Neuronal stem cell (in vitro differentiated cells): ENCODE measurements at regions not wholly inside any gene's neighbourhood (a gene's known extent, or its start where the extent isn't known, plus 50 kb on each side); places are given as distances from the start of the nearest gene placed in this dataset.

Experiments used
- DNase-seq: peaks from one replicate; pipeline ENCODE4 v3.0.0-alpha.2; 2013; ENCODE audit warnings: low spot score
- H2AFZ ChIP-seq: one replicate; pipeline ENCODE4 v1.6.1; 2013; ENCODE audit warnings: mild to moderate bottlenecking, low read length, inconsistent platforms
- H2AK5ac ChIP-seq: 2 replicates; pipeline ENCODE4 v1.6.1; 2013; ENCODE audit warnings: low read depth, mild to moderate bottlenecking, inconsistent platforms, low read length, moderate library complexity, mixed read lengths
- H2BK120ac ChIP-seq: 2 replicates; pipeline ENCODE4 v1.6.1; 2013; ENCODE audit warnings: low read depth, mild to moderate bottlenecking, inconsistent platforms, low read length, moderate library complexity, mixed read lengths
- H2BK12ac ChIP-seq: one replicate; pipeline ENCODE4 v1.6.1; 2013; ENCODE audit warnings: low read length, inconsistent platforms
- H2BK15ac ChIP-seq: 2 replicates; pipeline ENCODE4 v1.6.1; 2013; ENCODE audit warnings: mild to moderate bottlenecking, low read length, inconsistent platforms, mixed read lengths
- H2BK5ac ChIP-seq: one replicate; pipeline ENCODE4 v1.6.1; 2013; ENCODE audit warnings: inconsistent platforms, mild to moderate bottlenecking, low read length, moderate library complexity
- H3K14ac ChIP-seq: one replicate; pipeline ENCODE4 v1.6.1; 2013; ENCODE audit warnings: low read length, inconsistent platforms
- H3K18ac ChIP-seq: 2 replicates; pipeline ENCODE4 v1.6.1; 2013; ENCODE audit warnings: low read length, inconsistent platforms
- H3K23ac ChIP-seq: 2 replicates; pipeline ENCODE4 v1.6.1; 2013; ENCODE audit warnings: low read depth, mild to moderate bottlenecking, mixed read lengths, low read length, inconsistent platforms; ENCODE audit not compliant: poor library complexity
- H3K27ac ChIP-seq: replicated peaks from 3 replicates; pipeline ENCODE4 v1.5.1; 2013; ENCODE audit warnings: low read length, inconsistent platforms
- H3K27me3 ChIP-seq, 3 experiments: 2 replicates each; pipeline ENCODE4 v1.6.1; 2013; ENCODE audit warnings: low read length in 3 of 3, mild to moderate bottlenecking in 2 of 3, inconsistent platforms in 1 of 3, low read depth in 1 of 3, mixed read lengths in 1 of 3, moderate library complexity in 1 of 3; ENCODE audit not compliant: control insufficient read depth in 3 of 3, insufficient read depth in 3 of 3
- H3K36me3 ChIP-seq, 2 donors: replicated peaks in 1 of 2; 2 replicates each; pipeline ENCODE4 v1.6.1; 2013; ENCODE audit warnings: low read length in 2 of 2; ENCODE audit not compliant: control insufficient read depth in 2 of 2, insufficient read depth in 2 of 2
- H3K4ac ChIP-seq: 2 replicates; pipeline ENCODE4 v1.6.1; 2013; ENCODE audit warnings: inconsistent platforms, mild to moderate bottlenecking, low read length, moderate library complexity
- H3K4me1 ChIP-seq, 2 donors: 1 replicate in 1 of 2; 2 replicates in 1 of 2; pipeline ENCODE4 v1.6.1; 2013; ENCODE audit warnings: low read length in 2 of 2, low read depth in 1 of 2; ENCODE audit not compliant: control insufficient read depth in 2 of 2, insufficient read depth in 1 of 2
- H3K4me2 ChIP-seq: one replicate; pipeline ENCODE4 v1.6.1; 2013; ENCODE audit warnings: mild to moderate bottlenecking, low read length, inconsistent platforms; ENCODE audit not compliant: insufficient read depth, poor library complexity, severe bottlenecking
- H3K4me3 ChIP-seq, 2 donors: 2 replicates each; pipeline ENCODE4 v1.5.1; 2013; ENCODE audit warnings: low read length in 2 of 2, mild to moderate bottlenecking in 2 of 2, inconsistent platforms in 1 of 2, moderate library complexity in 1 of 2
- H3K79me1 ChIP-seq: one replicate; pipeline ENCODE4 v1.6.1; 2013; ENCODE audit warnings: low read depth, mild to moderate bottlenecking, inconsistent platforms, low read length, moderate library complexity
- H3K9ac ChIP-seq: one replicate; pipeline ENCODE4 v1.6.1; 2013; ENCODE audit warnings: mild to moderate bottlenecking, low read depth, low read length, inconsistent platforms; ENCODE audit not compliant: poor library complexity
- H3K9me3 ChIP-seq, 2 donors: replicated peaks in 1 of 2; 2 replicates each; pipeline versions ENCODE3 to v1.6.1; 2013; ENCODE audit warnings: low read length in 2 of 2, mild to moderate bottlenecking in 2 of 2, inconsistent platforms in 1 of 2, low read depth in 1 of 2, mixed read lengths in 1 of 2, moderate library complexity in 1 of 2; ENCODE audit not compliant: control insufficient read depth in 2 of 2, insufficient read depth in 1 of 2
- H4K8ac ChIP-seq: one replicate; pipeline ENCODE4 v1.6.1; 2013; ENCODE audit warnings: low read depth, mild to moderate bottlenecking, inconsistent platforms, low read length, moderate library complexity
- H4K91ac ChIP-seq: one replicate; pipeline ENCODE4 v1.6.1; 2013; ENCODE audit warnings: low read length, low read depth, mild to moderate bottlenecking, inconsistent platforms; ENCODE audit not compliant: poor library complexity
- WGBS, 2 donors: extraction: QIAGEN DNeasy Blood & Tissue Kit; methylation state at CpG; one replicate each; pipeline ENCODE4 v1.1.7; 2013; ENCODE audit warnings: missing lambda C conversion rate in 2 of 2, mixed read lengths in 1 of 2; ENCODE audit not compliant: insufficient read length in 2 of 2, insufficient replicate concordance in 1 of 2; ENCODE audit errors: extremely low coverage in 2 of 2; 5-methylcytosine and 5-hydroxymethylcytosine counted together

DNA sequence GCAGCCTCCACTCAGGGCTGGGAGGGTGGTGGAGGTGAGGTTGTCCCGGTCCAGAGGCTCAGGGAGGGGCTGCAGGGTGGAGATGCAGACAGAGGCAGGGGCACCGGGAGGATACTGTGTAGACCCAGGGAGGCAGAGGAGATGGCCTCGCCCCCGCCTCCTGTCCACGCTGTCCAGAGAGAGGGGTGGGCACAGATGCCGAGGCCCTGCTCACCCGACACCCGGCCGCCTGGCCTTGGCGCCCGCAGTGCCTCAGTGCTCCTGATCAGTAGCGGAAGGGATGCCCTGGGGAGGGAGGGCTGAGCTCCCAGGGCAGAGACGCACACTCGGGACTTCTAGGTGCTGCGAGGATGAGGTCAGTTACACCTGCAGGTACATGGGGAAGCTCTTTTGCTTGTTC lies 102.7 kb upstream of the TTC34 start:
- Histone ChIP-seq H3K36me3 (no peaks in the 10 kb centered on the region), H2BK12ac (peak overlapping the region; percentile 98), H2AK5ac (peak overlapping the region; percentile 43), H3K79me1 (peaks cover 4% of the 10 kb centered on the region), H3K9me3 (peaks cover 0 to 2% of the 10 kb centered on the region in 2 donors), H3K27ac (no peak overlapping the region), H2BK15ac (no peak overlapping the region), H4K8ac (no peak overlapping the region), H3K9ac (peak overlapping the region; percentile 21), H3K27me3 (peaks cover 0 to 86% (median 0%) of the 10 kb centered on the region in 3 experiments), H3K14ac (peak overlapping the region; percentile 90), H3K4me2 (no peak overlapping the region), H2BK5ac (peak overlapping the region; percentile 53), H2AFZ (no peak overlapping the region), H3K4me1 (no peaks in the 10 kb centered on the region), H3K23ac (peak overlapping the region; percentile 95), H2BK120ac (no peak overlapping the region), H3K4me3 (no peak overlapping the region), H3K4ac (no peak overlapping the region), H3K18ac (peak overlapping the region; percentile 52), H4K91ac (no peak overlapping the region)
- DNase-seq = no peak
- no CpG with 5 or more reads among the region's 15 CpGs for WGBS, 2 donors

DNA sequence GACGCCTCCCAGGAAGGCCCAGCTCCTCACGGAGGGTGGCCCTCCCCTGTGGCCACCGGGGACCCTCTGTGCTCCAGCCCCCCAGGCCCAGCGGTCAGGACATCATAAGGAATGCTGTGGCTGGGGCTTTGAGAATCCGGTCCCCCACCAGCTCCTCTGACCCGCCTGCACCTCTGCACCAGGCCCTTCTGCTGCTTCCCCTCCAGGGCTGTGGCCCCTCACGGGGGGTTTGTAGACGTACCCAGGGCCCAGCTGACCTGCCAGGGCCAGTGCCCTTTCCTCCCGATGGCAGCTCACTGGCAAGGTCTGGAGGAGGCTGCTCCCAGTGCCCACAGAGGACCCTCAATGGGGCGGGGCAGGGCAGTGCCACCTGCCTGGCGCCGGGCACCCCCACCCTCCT lies 103.9 kb upstream of the TTC34 start:
- H2BK5ac ChIP-seq = no peak overlapping the region
- no peaks in the 10 kb centered on the region for H3K4me1 ChIP-seq
- H3K23ac ChIP-seq = no peak overlapping the region
- no peak overlapping the region for H2BK12ac ChIP-seq
- peak overlapping the region; percentile 97 for H2AK5ac ChIP-seq
- DNase-seq = no peak
- H4K8ac ChIP-seq = no peak overlapping the region
- peaks cover 8% of the 10 kb centered on the region for H3K79me1 ChIP-seq
- no peak overlapping the region for H3K9ac ChIP-seq
- H3K36me3 ChIP-seq = no peaks in the 10 kb centered on the region
- no peak overlapping the region for H3K27ac ChIP-seq
- no CpG with 5 or more reads among the region's 12 CpGs for WGBS, 2 donors
- peak overlapping the region; percentile 38 for H3K14ac ChIP-seq
- peak overlapping the region; percentile 83 for H3K18ac ChIP-seq
- no peak overlapping the region for H3K4me3 ChIP-seq
- H3K4me2 ChIP-seq = no peak overlapping the region
- H3K4ac ChIP-seq = no peak overlapping the region
- peaks cover 0 to 81% (median 0%) of the 10 kb centered on the region in 3 experiments for H3K27me3 ChIP-seq
- no peak overlapping the region for H4K91ac ChIP-seq
- no peak overlapping the region for H2AFZ ChIP-seq
- H2BK120ac ChIP-seq = no peak overlapping the region
- no peaks in the 10 kb centered on the region for H3K9me3 ChIP-seq
- H2BK15ac ChIP-seq = peak overlapping the region; percentile 15

DNA sequence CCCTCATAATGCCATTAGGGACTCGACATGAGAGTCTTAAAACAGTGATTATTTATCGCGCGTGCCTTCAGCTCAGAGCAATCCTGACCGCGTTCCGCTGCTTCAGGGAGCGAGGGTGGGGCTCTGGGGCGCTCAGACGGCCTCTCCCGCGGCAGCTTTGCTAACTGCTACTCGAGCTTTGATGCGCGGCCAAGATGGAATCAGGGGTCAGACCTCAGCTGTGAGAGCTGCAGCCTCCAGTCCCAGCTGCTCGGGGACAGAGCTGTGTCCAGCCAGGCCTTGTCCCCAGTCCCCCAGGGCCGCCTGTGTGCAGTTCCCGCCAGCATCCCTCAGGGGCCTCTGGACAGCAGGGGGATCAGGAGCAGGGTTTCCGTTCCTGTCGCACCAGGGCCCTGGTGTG lies 104.6 kb upstream of the TTC34 start:
- no peak overlapping the region for H3K4ac ChIP-seq
- H3K4me3 ChIP-seq = no peak overlapping the region
- H3K9me3 ChIP-seq = no peaks in the 10 kb centered on the region
- no peak overlapping the region for H2AK5ac ChIP-seq
- no peak overlapping the region for H3K9ac ChIP-seq
- H3K4me2 ChIP-seq = no peak overlapping the region
- peaks cover 8% of the 10 kb centered on the region for H3K79me1 ChIP-seq
- H2BK5ac ChIP-seq = no peak overlapping the region
- peaks cover 0 to 79% (median 0%) of the 10 kb centered on the region in 3 experiments for H3K27me3 ChIP-seq
- no CpG with 5 or more reads among the region's 20 CpGs for WGBS, 2 donors
- H3K4me1 ChIP-seq = no peaks in the 10 kb centered on the region
- no peak overlapping the region for H3K14ac ChIP-seq
- no peak overlapping the region for H2BK15ac ChIP-seq
- H2AFZ ChIP-seq = no peak overlapping the region
- H3K18ac ChIP-seq = no peak overlapping the region
- no peaks in the 10 kb centered on the region for H3K36me3 ChIP-seq
- H2BK12ac ChIP-seq = no peak overlapping the region
- H3K27ac ChIP-seq = no peak overlapping the region
- DNase-seq = no peak
- H4K8ac ChIP-seq = no peak overlapping the region
- no peak overlapping the region for H2BK120ac ChIP-seq
- H3K23ac ChIP-seq = no peak overlapping the region
- H4K91ac ChIP-seq = no peak overlapping the region

- Histone ChIP-seq H3K27ac (no peak overlapping the region), H2BK120ac (no peak overlapping the region), H3K14ac (no peak overlapping the region), H4K8ac (no peak overlapping the region), H3K18ac (peak overlapping the region; percentile 63), H3K4ac (no peak overlapping the region), H3K27me3 (peaks cover 0 to 74% (median 0%) of the 10 kb centered on the region in 3 experiments), H3K36me3 (no peaks in the 10 kb centered on the region), H3K4me3 (no peak overlapping the region), H3K23ac (no peak overlapping the region), H3K9me3 (no peaks in the 10 kb centered on the region), H3K79me1 (peaks cover 8% of the 10 kb centered on the region), H4K91ac (no peak overlapping the region), H2AK5ac (no peak overlapping the region), H3K9ac (peak overlapping the region; percentile 68), H2BK12ac (no peak overlapping the region), H3K4me2 (no peak overlapping the region), H2BK5ac (no peak overlapping the region), H3K4me1 (no peaks in the 10 kb centered on the region), H2BK15ac (peak overlapping the region; percentile 28), H2AFZ (no peak overlapping the region)
- no peak for DNase-seq
- no CpG with 5 or more reads among the region's 15 CpGs for WGBS, 2 donors
Observed at GRCh38 chr1:2906620-2907019, 105.1 kb upstream of the TTC34 start.
